PC-3 (cell line): ENCODE measurements at regions not wholly inside any gene's neighbourhood (a gene's known extent, or its start where the extent isn't known, plus 50 kb on each side); places are given as distances from the start of the nearest gene placed in this dataset.

Source experiments
- ATAC-seq: fragments of 200-7000 bp; cut with Tn5 transposase; 2 replicates; pipeline ENCODE4 v1.9.1; 2020; ENCODE audit warnings: mild to moderate bottlenecking, moderate library complexity
- BruUV-seq: library from RNA; stranded (reverse); fragments of 400-500 nt; replicated peaks from 2 replicates; lab custom pipeline; 2021; lab: Mats Ljungman, UMichigan
- CTCF ChIA-PET: fragments of 300-600 bp; sonication (Branson Sonifier 250); formaldehyde crosslinking; loops from one replicate; lab custom pipeline; 2022; ENCODE audit warnings: antibody characterized with exemption; lab: Charles Lee
- POLR2A ChIA-PET: fragments of 300-600 bp; sonication (Branson Sonifier 250); formaldehyde crosslinking; loops from one replicate; lab custom pipeline; 2022; ENCODE audit warnings: antibody characterized with exemption; ENCODE audit not compliant: unreplicated experiment; lab: Charles Lee
- DNase-seq: peaks from one replicate; pipeline ENCODE4 v3.0.0-alpha.2; 2015
- H2AFZ ChIP-seq: fragments of 300-600 bp; sonication (generic); 2 replicates; pipeline ENCODE4 v1.6.0; 2016; ENCODE audit warnings: antibody characterized with exemption, low read length
- H3F3A ChIP-seq: fragments of 300-600 bp; sonication (generic); one replicate; pipeline ENCODE4 v1.6.0; 2017; ENCODE audit warnings: antibody characterized with exemption, low read length, control low read depth, mild to moderate bottlenecking; ENCODE audit not compliant: unreplicated experiment
- H3K27ac ChIP-seq: fragments of 300-600 bp; sonication (generic); 2 replicates; pipeline ENCODE4 v1.5.1; 2016; ENCODE audit warnings: mild to moderate bottlenecking, low read length
- H3K27me3 ChIP-seq: fragments of 300-600 bp; sonication (generic); 2 replicates; pipeline ENCODE4 v1.6.1; 2016; ENCODE audit warnings: low read length, mixed read lengths
- H3K36me3 ChIP-seq: fragments of 300-600 bp; sonication (generic); 2 replicates; pipeline ENCODE4 v1.6.1; 2016; ENCODE audit warnings: low read depth, mixed run types, low read length, mixed read lengths
- H3K4me1 ChIP-seq: fragments of 300-600 bp; sonication (generic); 2 replicates; pipeline ENCODE4 v1.5.1; 2016; ENCODE audit warnings: low read length; ENCODE audit not compliant: insufficient read depth
- H3K4me2 ChIP-seq: fragments of 300-600 bp; sonication (generic); 2 replicates; pipeline ENCODE4 v1.6.0; 2016; ENCODE audit warnings: low read length
- H3K4me3 ChIP-seq: fragments of 300-600 bp; sonication (generic); 2 replicates; pipeline ENCODE4 v1.5.1; 2016; ENCODE audit warnings: mild to moderate bottlenecking, low read length, mixed read lengths
- H3K79me2 ChIP-seq: fragments of 300-600 bp; sonication (generic); 2 replicates; pipeline ENCODE4 v1.6.1; 2017; ENCODE audit warnings: low read length, mixed read lengths
- H3K9ac ChIP-seq: fragments of 300-600 bp; sonication (generic); 2 replicates; pipeline ENCODE4 v1.6.0; 2016; ENCODE audit warnings: mild to moderate bottlenecking, low read length
- H3K9me2 ChIP-seq: fragments of 300-600 bp; sonication (generic); replicated peaks from 2 replicates; pipeline ENCODE4 v1.6.1; 2016; ENCODE audit warnings: mixed run types, low read length, mixed read lengths
- H3K9me3 ChIP-seq: fragments of 300-600 bp; sonication (generic); 2 replicates; pipeline ENCODE4 v1.6.1; 2016; ENCODE audit warnings: low read length, mixed read lengths
- H4K20me1 ChIP-seq: fragments of 300-600 bp; sonication (generic); 2 replicates; pipeline ENCODE4 v1.6.1; 2016; ENCODE audit warnings: low read length, mixed read lengths
- EZH2 ChIP-seq: fragments of 300-600 bp; sonication (generic); IDR thresholded peaks from one replicate; pipeline ENCODE4 v1.6.1; 2017; ENCODE audit warnings: antibody characterized with exemption, mild to moderate bottlenecking, low read length; ENCODE audit not compliant: unreplicated experiment
- EZH2phosphoT487 ChIP-seq: fragments of 300-600 bp; sonication (generic); IDR thresholded peaks from 2 replicates; pipeline ENCODE4 v1.6.1; 2018; ENCODE audit warnings: mild to moderate bottlenecking, antibody characterized with exemption, low read length, borderline replicate concordance
- intact Hi-C: fragments of 100-400 bp; cut with micrococcal nuclease; formaldehyde crosslinking; loops from 2 replicates; pipeline ENCODE4 v1.9.0; 2023
- TF ChIP-seq, protein P1 (sequence below): fragments of 300-600 bp; sonication (generic); conservative IDR thresholded peaks from 2 replicates; pipeline ENCODE4 v1.5.1; 2017; ENCODE audit warnings: antibody characterized with exemption, low read depth, mild to moderate bottlenecking, low read length

DNA sequence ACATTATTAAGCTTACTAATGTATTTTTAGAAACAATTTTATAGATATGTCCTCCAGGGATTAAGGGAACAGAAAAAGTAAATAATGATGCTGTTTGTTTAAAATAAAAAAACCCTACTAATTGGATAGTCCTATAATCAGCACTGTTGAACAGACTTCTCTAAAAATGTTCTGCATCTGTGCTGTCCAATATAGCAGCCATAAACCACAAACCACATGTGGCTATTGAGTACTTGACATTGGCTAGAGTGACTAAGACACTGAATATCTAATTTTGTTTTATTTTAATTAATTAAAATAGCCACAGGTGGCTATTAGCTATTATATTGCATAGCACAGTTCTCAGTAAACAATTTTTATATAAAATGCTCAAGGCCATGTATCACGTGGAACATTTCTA, 210.4 kb downstream of the DPY19L2 start:
- Histone ChIP-seq H3F3A (no peaks in the 10 kb centered on the region), H4K20me1 (no peaks in the 10 kb centered on the region), H3K9me2 (no peaks in the 10 kb centered on the region), H3K36me3 (no peaks in the 10 kb centered on the region), H3K79me2 (no peaks in the 10 kb centered on the region), H3K4me2 (no peak overlapping the region), H2AFZ (no peak overlapping the region), H3K4me1 (no peaks in the 10 kb centered on the region), H3K27ac (no peak overlapping the region), H3K4me3 (no peak overlapping the region), H3K27me3 (peaks cover 4% of the 10 kb centered on the region; the same call in 1 of the 2 replicates), H3K9me3 (no peaks in the 10 kb centered on the region), H3K9ac (no peak overlapping the region)
- CTCF ChIA-PET = no interaction called here
- DNase-seq = no peak
- TF ChIP-seq EZH2phosphoT487 (no peak), EZH2 (no peak)
- TF ChIP-seq, protein P1, sequence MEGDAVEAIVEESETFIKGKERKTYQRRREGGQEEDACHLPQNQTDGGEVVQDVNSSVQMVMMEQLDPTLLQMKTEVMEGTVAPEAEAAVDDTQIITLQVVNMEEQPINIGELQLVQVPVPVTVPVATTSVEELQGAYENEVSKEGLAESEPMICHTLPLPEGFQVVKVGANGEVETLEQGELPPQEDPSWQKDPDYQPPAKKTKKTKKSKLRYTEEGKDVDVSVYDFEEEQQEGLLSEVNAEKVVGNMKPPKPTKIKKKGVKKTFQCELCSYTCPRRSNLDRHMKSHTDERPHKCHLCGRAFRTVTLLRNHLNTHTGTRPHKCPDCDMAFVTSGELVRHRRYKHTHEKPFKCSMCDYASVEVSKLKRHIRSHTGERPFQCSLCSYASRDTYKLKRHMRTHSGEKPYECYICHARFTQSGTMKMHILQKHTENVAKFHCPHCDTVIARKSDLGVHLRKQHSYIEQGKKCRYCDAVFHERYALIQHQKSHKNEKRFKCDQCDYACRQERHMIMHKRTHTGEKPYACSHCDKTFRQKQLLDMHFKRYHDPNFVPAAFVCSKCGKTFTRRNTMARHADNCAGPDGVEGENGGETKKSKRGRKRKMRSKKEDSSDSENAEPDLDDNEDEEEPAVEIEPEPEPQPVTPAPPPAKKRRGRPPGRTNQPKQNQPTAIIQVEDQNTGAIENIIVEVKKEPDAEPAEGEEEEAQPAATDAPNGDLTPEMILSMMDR = no peak
- ATAC-seq = no peak
- no TSS peak for BruUV-seq
- intact Hi-C loops = no loop called here
- POLR2A ChIA-PET = no interaction called here

DNA sequence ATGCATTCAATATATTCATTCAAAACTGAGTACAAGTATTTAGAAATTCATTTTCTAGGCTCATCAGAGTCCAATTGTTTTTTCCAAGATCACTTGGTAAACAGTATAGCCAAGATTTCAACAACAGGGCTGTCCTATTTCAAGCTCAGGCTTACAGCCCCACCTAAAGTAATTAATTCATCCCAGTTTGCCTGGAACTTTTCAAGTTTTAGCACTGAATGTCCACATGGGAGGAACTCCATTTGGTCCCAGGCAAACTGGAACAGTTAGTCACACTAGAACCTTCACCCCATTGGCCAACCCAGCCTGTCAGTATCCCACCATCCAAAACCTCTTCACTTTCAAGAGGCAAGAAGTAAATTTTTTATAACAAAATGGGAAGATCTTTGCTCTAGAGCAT, 210.9 kb downstream of the DPY19L2 start:
- Histone ChIP-seq H2AFZ (no peak overlapping the region), H3K4me2 (no peak overlapping the region), H3K36me3 (no peaks in the 10 kb centered on the region), H3K9me2 (no peaks in the 10 kb centered on the region), H3F3A (no peaks in the 10 kb centered on the region), H4K20me1 (no peaks in the 10 kb centered on the region), H3K79me2 (no peaks in the 10 kb centered on the region), H3K4me3 (no peak overlapping the region), H3K27ac (no peak overlapping the region), H3K9me3 (no peaks in the 10 kb centered on the region), H3K27me3 (peaks cover 4% of the 10 kb centered on the region; the same call in 1 of the 2 replicates), H3K9ac (no peak overlapping the region), H3K4me1 (no peaks in the 10 kb centered on the region)
- no peak for DNase-seq
- CTCF ChIA-PET = no interaction called here
- intact Hi-C loops = no loop called here
- TF ChIP-seq EZH2 = no peak
- TF ChIP-seq, protein P1 = no peak
- TF ChIP-seq EZH2phosphoT487 = no peak
- POLR2A ChIA-PET = no interaction called here
- BruUV-seq = no TSS peak
- ATAC-seq = no peak

GRCh38 chr12:63450816-63451215, 217.5 kb downstream of the DPY19L2 start:
- no peak overlapping the region for H2AFZ ChIP-seq
- CTCF ChIA-PET = no interaction called here
- intact Hi-C loops = no loop called here
- no peak overlapping the region for H3K27ac ChIP-seq
- no peaks in the 10 kb centered on the region for H3K79me2 ChIP-seq
- H3K36me3 ChIP-seq = no peaks in the 10 kb centered on the region
- H3K9ac ChIP-seq = no peak overlapping the region
- no peak overlapping the region for H3K4me2 ChIP-seq
- no peaks in the 10 kb centered on the region for H3K9me3 ChIP-seq
- no TSS peak for BruUV-seq
- peaks cover 21% of the 10 kb centered on the region for H3K27me3 ChIP-seq
- H3K4me1 ChIP-seq = no peaks in the 10 kb centered on the region
- TF ChIP-seq EZH2 = no peak
- DNase-seq (no peak), ATAC-seq (no peak)
- no peaks in the 10 kb centered on the region for H3K9me2 ChIP-seq
- POLR2A ChIA-PET = no interaction called here
- H4K20me1 ChIP-seq = no peaks in the 10 kb centered on the region
- no peak overlapping the region for H3K4me3 ChIP-seq
- H3F3A ChIP-seq = no peaks in the 10 kb centered on the region
